Lower leg skin (tissue), 3 donors: ENCODE measurements at regions not wholly inside any gene's neighbourhood (a gene's known extent, or its start where the extent isn't known, plus 50 kb on each side); places are given as distances from the start of the nearest gene placed in this dataset.

Experiments used
- POLR2A ChIP-seq, 2 donors: fragments of 450-650 bp; IDR thresholded peaks; one replicate each; pipeline ENCODE4 v1.6.1; 2016 to 2017; ENCODE audit warnings: antibody characterized with exemption in 2 of 2, mild to moderate bottlenecking in 1 of 2, moderate library complexity in 1 of 2
- TF ChIP-seq, protein P1 (sequence below), 3 donors: fragments of 450-650 bp; IDR thresholded peaks; one replicate each; pipeline ENCODE4 v1.5.1; 2016; ENCODE audit warnings: antibody characterized with exemption in 3 of 3, mild to moderate bottlenecking in 3 of 3, moderate library complexity in 2 of 3

DNA sequence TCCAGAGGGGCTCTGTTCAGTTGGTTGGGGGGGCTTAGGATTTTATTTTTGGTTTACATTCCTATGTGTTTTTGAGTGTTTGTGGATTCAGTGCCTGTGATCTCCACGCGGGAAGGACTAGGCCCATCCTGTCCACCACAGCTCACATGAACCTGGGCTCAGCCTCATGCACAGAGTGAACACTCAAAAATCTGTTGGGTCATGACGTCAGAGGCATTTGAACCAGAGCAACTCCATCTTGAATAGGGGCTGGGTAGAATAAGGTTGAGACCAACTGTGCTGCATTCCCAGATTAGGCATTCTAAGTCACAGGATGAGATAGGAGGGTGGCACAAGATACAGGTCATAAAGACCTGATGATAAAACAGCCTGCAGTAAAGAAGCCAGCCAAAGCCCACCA lies 133.3 kb downstream of the RAMP3 start:
- TF ChIP-seq, protein P1, sequence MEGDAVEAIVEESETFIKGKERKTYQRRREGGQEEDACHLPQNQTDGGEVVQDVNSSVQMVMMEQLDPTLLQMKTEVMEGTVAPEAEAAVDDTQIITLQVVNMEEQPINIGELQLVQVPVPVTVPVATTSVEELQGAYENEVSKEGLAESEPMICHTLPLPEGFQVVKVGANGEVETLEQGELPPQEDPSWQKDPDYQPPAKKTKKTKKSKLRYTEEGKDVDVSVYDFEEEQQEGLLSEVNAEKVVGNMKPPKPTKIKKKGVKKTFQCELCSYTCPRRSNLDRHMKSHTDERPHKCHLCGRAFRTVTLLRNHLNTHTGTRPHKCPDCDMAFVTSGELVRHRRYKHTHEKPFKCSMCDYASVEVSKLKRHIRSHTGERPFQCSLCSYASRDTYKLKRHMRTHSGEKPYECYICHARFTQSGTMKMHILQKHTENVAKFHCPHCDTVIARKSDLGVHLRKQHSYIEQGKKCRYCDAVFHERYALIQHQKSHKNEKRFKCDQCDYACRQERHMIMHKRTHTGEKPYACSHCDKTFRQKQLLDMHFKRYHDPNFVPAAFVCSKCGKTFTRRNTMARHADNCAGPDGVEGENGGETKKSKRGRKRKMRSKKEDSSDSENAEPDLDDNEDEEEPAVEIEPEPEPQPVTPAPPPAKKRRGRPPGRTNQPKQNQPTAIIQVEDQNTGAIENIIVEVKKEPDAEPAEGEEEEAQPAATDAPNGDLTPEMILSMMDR (IDR thresholded peaks at IDR 0.05) = no peak
- TF ChIP-seq POLR2A (IDR thresholded peaks at IDR 0.05) = no peak
